WTC11 (cell line): ENCODE measurements at regions not wholly inside any gene's neighbourhood (a gene's known extent, or its start where the extent isn't known, plus 50 kb on each side); places are given as distances from the start of the nearest gene placed in this dataset.

ENCODE experiments used
- ATAC-seq: fragments of 200-7000 bp; cut with Tn5 transposase; 2 replicates; pipeline ENCODE4 v1.10.0; 2021; ENCODE audit warnings: mild to moderate bottlenecking, moderate library complexity
- CTCF ChIA-PET: fragments of 300-600 bp; sonication (Branson Sonifier 250); formaldehyde crosslinking; loops from one replicate; lab custom pipeline; 2021; ENCODE audit warnings: antibody characterized with exemption; lab: Charles Lee
- POLR2A ChIA-PET: fragments of 350-600 bp; sonication (Branson Sonifier 250); formaldehyde crosslinking; loops from one replicate; lab custom pipeline; 2021; ENCODE audit warnings: antibody characterized with exemption; lab: Charles Lee
- DNase-seq: peaks from one replicate; pipeline ENCODE4 v3.0.0; 2021; ENCODE audit warnings: low spot score
- H3K27ac Mint-ChIP-seq: 2 replicates; pipeline ENCODE4 v1.8.0; 2021; ENCODE audit warnings: mixed read lengths
- H3K27me3 Mint-ChIP-seq: 2 replicates; pipeline ENCODE4 v1.8.0; 2021; ENCODE audit warnings: low read depth, mild to moderate bottlenecking, moderate library complexity, mixed read lengths
- H3K36me3 Mint-ChIP-seq: 2 replicates; pipeline ENCODE4 v1.8.0; 2021; ENCODE audit warnings: mixed read lengths
- H3K4me1 Mint-ChIP-seq: 2 replicates; pipeline ENCODE4 v1.8.0; 2022; ENCODE audit warnings: mixed read lengths
- H3K4me3 Mint-ChIP-seq: 2 replicates; pipeline ENCODE4 v1.8.0; 2021; ENCODE audit warnings: mild to moderate bottlenecking, moderate library complexity, mixed read lengths
- H3K9me3 Mint-ChIP-seq: 2 replicates; pipeline ENCODE4 v1.8.0; 2021; ENCODE audit warnings: mixed read lengths
- AR ChIP-seq: fragments of 250-450 bp; sonication (Bioruptor Pico); IDR thresholded peaks from 2 replicates; pipeline ENCODE4 v1.9.0; 2021; ENCODE audit warnings: mild to moderate bottlenecking
- ATF2 ChIP-seq: sonication (generic); formaldehyde crosslinking; IDR thresholded peaks from 2 replicates; pipeline ENCODE4 v1.8.1; 2022; ENCODE audit warnings: low read depth, missing genetic modification reagents, borderline replicate concordance
- E2F4 ChIP-seq: sonication (generic); formaldehyde crosslinking; IDR thresholded peaks from 2 replicates; pipeline ENCODE4 v1.8.1; 2022; ENCODE audit warnings: low read depth, mild to moderate bottlenecking, moderate library complexity, missing genetic modification reagents, borderline replicate concordance
- E2F5 ChIP-seq: sonication (generic); formaldehyde crosslinking; IDR thresholded peaks from 2 replicates; pipeline ENCODE4 v1.8.1; 2022; ENCODE audit warnings: mild to moderate bottlenecking, moderate library complexity, missing genetic modification reagents
- FOXK1 ChIP-seq: sonication (generic); formaldehyde crosslinking; IDR thresholded peaks from 2 replicates; pipeline ENCODE4 v1.8.0; 2022; ENCODE audit warnings: mild to moderate bottlenecking, moderate library complexity, missing genetic modification reagents
- FOXP1 ChIP-seq: sonication (generic); formaldehyde crosslinking; IDR thresholded peaks from 2 replicates; pipeline ENCODE4 v1.8.0; 2022; ENCODE audit warnings: missing genetic modification reagents, mild to moderate bottlenecking, moderate library complexity, borderline replicate concordance
- HMGXB4 ChIP-seq: sonication (generic); formaldehyde crosslinking; IDR thresholded peaks from 2 replicates; pipeline ENCODE4 v1.8.1; 2023; ENCODE audit warnings: mild to moderate bottlenecking, moderate library complexity, missing genetic modification reagents
- IRF2 ChIP-seq: sonication (generic); formaldehyde crosslinking; IDR thresholded peaks from 2 replicates; pipeline ENCODE4 v1.8.0; 2022; ENCODE audit warnings: low read depth, missing genetic modification reagents, borderline replicate concordance
- NR1H2 ChIP-seq: sonication (generic); formaldehyde crosslinking; IDR thresholded peaks from 2 replicates; pipeline ENCODE4 v1.9.0; 2021; ENCODE audit warnings: mild to moderate bottlenecking, moderate library complexity, missing genetic modification reagents
- RORB ChIP-seq: fragments of 250-450 bp; sonication (Bioruptor Pico); IDR thresholded peaks from 2 replicates; pipeline ENCODE4 v1.9.0; 2021; ENCODE audit warnings: mild to moderate bottlenecking
- SMAD3 ChIP-seq: sonication (generic); formaldehyde crosslinking; IDR thresholded peaks from 2 replicates; pipeline ENCODE4 v1.8.0; 2022; ENCODE audit warnings: missing genetic modification reagents, mild to moderate bottlenecking, borderline replicate concordance
- STAT6 ChIP-seq: sonication (generic); formaldehyde crosslinking; conservative IDR thresholded peaks from 2 replicates; pipeline ENCODE4 v1.8.1; 2023; ENCODE audit warnings: mild to moderate bottlenecking, low read depth, missing genetic modification reagents, moderate library complexity
- ZMAT4 ChIP-seq: fragments of 250-450 bp; sonication (Bioruptor Pico); IDR thresholded peaks from 2 replicates; pipeline ENCODE4 v1.9.0; 2021; ENCODE audit warnings: mild to moderate bottlenecking
- ZNF425 ChIP-seq: fragments of 250-450 bp; sonication (Bioruptor Pico); conservative IDR thresholded peaks from 2 replicates; pipeline ENCODE4 v1.9.0; 2021; ENCODE audit warnings: mild to moderate bottlenecking
- ZNF512 ChIP-seq: sonication (generic); formaldehyde crosslinking; IDR thresholded peaks from 2 replicates; pipeline ENCODE4 v1.8.1; 2022; ENCODE audit warnings: missing genetic modification reagents, borderline replicate concordance

GRCh38 chr20:57094991-57095390 lies 171.4 kb downstream of the BMP7 start (continued):
- no peak for TF ChIP-seq STAT6 (CRISPR knock-in tag)
- TF ChIP-seq FOXK1 (CRISPR knock-in tag), result no peak

GRCh38 chr20:57095426-57095825 lies 171.0 kb downstream of the BMP7 start:
- CTCF ChIA-PET, result interaction anchor here (1.2 to 7.2 kb wide), 4 partner anchors 13 to 235 kb away, joined by 3 to 239 read pairs (median 4); partner anchors contain the start of gene SPO11
- H3K4me3 Mint-ChIP-seq, result no peak overlapping the region
- DNase-seq, result no peak
- H3K4me1 Mint-ChIP-seq, result peaks cover 5% of the 10 kb centered on the region
- no peaks in the 10 kb centered on the region for H3K36me3 Mint-ChIP-seq
- H3K27ac Mint-ChIP-seq, result no peak overlapping the region
- H3K27me3 Mint-ChIP-seq, result peaks cover 14% of the 10 kb centered on the region
- ATAC-seq, result no peak
- POLR2A ChIA-PET, result no interaction called here
- no peak for TF ChIP-seq NR1H2
- TF ChIP-seq ZNF512, result no peak
- no peak for TF ChIP-seq AR (CRISPR knock-in tag)
- TF ChIP-seq ATF2 (CRISPR knock-in tag), result no peak
- TF ChIP-seq RORB, result no peak
- no peak for TF ChIP-seq HMGXB4
- no peak for TF ChIP-seq ZMAT4
- TF ChIP-seq E2F5, result no peak
- TF ChIP-seq FOXP1, result no peak
- TF ChIP-seq ZNF425 (CRISPR knock-in tag), result no peak
- TF ChIP-seq E2F4 (CRISPR knock-in tag), result no peak
- no peak for TF ChIP-seq IRF2 (CRISPR knock-in tag)
- no peak for TF ChIP-seq SMAD3 (CRISPR knock-in tag)
- TF ChIP-seq, all 79 proteins: peak for 0
- H3K9me3 Mint-ChIP-seq, result peaks cover 10% of the 10 kb centered on the region
